Loucy (cell line): ENCODE measurements at regions not wholly inside any gene's neighbourhood (a gene's known extent, or its start where the extent isn't known, plus 50 kb on each side); places are given as distances from the start of the nearest gene placed in this dataset.

Experiments used
- CTCF ChIP-seq: fragments of 200-600 bp; sonication (generic); conservative IDR thresholded peaks from 2 replicates; pipeline ENCODE4 v1.5.1; 2014; ENCODE audit warnings: mild to moderate bottlenecking, antibody characterized with exemption, low read length
- EZH2phosphoT487 ChIP-seq: fragments of 200-600 bp; IDR thresholded peaks from 2 replicates; pipeline ENCODE4 v1.6.1; 2018; ENCODE audit warnings: antibody characterized with exemption, mild to moderate bottlenecking, moderate library complexity, borderline replicate concordance

- no peak for TF ChIP-seq CTCF
- no peak for TF ChIP-seq EZH2phosphoT487
Measured at GRCh38 chr12:65695113-65695865, 129.0 kb upstream of the HMGA2 start.
